ENCODE measurements at regions not wholly inside any gene's neighbourhood (a gene's known extent, or its start where the extent isn't known, plus 50 kb on each side); places are given as distances from the start of the nearest gene placed in this dataset.

DNA sequence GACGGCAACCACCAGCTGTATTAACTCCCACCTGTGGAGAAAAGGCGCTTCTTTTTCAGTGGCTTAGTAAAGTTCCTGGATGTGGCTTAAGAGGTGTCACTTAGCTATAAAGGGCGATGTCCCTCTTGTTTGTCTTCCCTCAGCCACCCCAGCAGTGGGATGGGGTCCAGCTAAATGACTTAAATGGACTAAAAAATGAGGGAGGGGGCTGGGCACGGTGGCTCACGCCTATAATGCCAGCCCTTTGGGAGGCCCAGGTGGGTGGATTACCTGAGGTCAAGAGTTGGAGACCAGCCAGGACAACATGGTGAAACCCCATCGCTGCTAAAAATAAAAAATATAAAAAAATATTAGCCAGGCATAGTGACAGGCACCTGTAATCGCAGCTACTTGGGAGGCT, 667.5 kb upstream of the RBFOX1 start:
- DNase-seq (ENCODE audit: low spot score), result no peak

- DNase-seq (ENCODE audit: low spot score), result no peak
Observed at GRCh38 chr16:6663668-6664067, 669.0 kb upstream of the RBFOX1 start.

DNA sequence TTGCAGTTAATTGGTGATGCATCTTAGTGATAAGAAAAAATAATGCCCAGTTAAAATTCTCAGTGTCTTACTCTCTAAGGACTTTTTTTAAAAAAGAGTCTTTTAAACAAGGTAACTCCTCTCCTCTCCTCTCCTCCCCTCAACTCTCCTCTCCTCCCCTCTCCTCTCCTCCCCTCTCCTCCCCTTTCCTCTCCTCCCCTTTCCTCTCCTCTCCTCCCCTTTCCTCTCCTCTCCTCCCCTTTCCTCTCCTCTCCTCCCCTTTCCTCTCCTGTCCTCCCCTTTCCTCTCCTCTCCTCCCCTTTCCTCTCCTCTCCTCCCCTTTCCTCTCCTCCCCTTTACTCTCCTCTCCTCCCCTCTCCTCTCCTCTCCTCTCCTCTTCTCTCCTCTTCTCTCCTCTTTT, 675.9 kb upstream of the RBFOX1 start:
- no peak for DNase-seq (ENCODE audit: low spot score)

DNA sequence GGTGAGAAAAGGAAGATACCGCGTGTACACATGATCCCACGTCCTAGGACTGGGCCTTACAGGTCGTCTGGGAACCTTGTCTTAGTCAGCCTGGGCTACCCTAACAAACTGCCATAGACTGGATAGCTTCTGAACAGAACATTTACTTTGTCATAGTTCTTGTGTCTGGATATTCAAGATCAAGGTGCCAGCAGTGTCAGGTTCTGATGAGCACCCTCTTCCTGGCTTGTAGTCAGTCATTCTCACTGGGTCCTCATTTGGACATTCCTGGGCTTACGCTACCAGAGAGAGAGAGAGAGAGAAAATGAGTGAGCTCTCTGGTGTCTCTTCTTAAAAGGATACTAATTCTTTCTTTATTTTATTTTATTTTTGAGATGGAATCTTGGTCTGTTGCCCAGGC, 685.8 kb upstream of the RBFOX1 start:
- DNase-seq (ENCODE audit: low spot score), result no peak

GRCh38 chr16:6645768-6646568, 686.7 kb upstream of the RBFOX1 start:
- no peak for DNase-seq (ENCODE audit: low spot score)

GRCh38 chr16:6644916-6645315, 687.7 kb upstream of the RBFOX1 start:
- no peak for DNase-seq (ENCODE audit: low spot score)

- DNase-seq (ENCODE audit: low spot score), result peak; percentile 32
Observed at GRCh38 chr16:6643080-6643686, 689.5 kb upstream of the RBFOX1 start.

GRCh38 chr16:6642271-6642670, 690.4 kb upstream of the RBFOX1 start:
- no peak for DNase-seq (ENCODE audit: low spot score)

GRCh38 chr16:6641091-6641490, 691.6 kb upstream of the RBFOX1 start:
- no peak for DNase-seq (ENCODE audit: low spot score)

GRCh38 chr16:6636457-6636856, 696.2 kb upstream of the RBFOX1 start:
- DNase-seq (ENCODE audit: low spot score), result no peak

DNA sequence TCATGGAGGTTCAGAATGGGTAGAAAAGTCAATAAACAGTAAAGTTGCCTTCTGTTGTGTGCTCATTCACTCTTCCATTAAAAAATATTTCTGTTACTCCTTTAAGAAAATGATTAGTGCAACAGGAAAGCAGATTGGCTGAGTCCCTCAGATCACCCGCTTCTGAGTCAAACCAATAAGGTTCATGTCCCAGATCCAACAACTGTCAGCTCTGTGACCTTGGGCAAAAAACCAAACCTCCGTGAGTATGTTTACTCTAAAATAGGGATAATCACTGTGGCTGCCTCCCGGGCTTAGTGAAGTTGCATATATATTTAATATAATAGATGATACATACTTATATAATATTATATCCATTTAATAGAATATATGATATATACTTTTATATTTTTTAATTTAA, 698.5 kb upstream of the RBFOX1 start:
- DNase-seq (ENCODE audit: low spot score), result no peak

GRCh38 chr16:6633456-6633855, 699.2 kb upstream of the RBFOX1 start:
- no peak for DNase-seq (ENCODE audit: low spot score)

- DNase-seq (ENCODE audit: low spot score), result no peak
Observed at GRCh38 chr16:6629110-6629509, 703.5 kb upstream of the RBFOX1 start.

GRCh38 chr16:6625606-6626005, 707.0 kb upstream of the RBFOX1 start:
- no peak for DNase-seq (ENCODE audit: low spot score)

DNA sequence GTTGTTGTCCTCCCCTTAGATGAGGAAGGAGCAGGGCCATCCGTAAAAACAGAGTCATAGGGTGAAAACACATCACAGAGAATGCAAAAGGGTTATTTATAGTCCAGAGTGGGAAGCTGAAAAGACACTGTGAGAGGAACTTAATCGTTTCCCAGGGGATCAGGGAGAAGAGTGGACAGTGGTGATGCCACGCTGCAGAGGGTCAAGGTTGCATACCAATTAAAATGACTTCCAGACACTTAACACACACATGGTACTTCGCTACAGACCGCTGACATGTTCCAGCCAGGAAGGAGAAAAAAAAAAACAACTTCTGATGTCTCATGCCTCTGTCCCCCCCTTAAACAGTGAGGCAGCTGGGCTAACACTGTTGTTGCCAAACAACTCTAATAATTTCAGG, 713.8 kb upstream of the RBFOX1 start:
- DNase-seq (ENCODE audit: low spot score), result no peak

DNA sequence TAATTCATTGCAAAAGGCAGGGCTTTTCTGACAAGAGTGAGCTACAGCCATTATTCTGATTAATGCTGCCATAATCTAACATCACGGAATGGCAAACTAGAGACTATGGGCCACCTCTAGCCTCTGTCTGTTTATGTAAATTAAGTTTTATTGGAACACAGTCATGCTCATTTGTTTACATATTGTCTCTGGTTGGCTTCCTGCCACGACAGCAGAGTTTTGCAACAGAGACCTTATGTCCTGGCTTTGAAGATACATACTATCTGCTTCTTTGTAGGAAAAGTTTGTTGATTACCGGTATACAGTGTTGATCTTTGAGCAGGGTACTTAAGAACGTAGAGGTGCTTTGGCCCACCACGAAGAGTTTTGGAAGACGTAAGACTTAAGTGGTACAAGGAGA, 715.9 kb upstream of the RBFOX1 start:
- DNase-seq (ENCODE audit: low spot score), result no peak

DNA sequence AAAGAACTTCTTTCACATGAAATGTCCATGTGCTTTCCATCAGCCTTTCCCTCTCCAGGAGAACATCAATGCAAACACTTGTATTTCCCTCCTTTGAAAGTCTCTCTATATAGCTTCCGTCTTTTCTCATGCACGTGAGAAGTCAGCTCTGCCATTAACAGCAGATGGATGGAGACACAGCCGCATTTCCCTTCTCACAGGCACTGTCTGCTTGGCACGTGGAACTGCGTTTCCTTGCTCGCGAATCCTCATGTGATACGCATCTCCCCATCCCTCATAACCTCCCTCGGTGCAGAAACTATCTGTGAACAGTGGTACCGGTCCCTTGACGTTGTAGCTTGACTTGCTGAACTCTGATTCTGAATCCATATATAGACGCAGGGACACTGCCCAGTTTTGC, 717.0 kb upstream of the RBFOX1 start:
- DNase-seq (ENCODE audit: low spot score), result peak; percentile 12

- no peak for DNase-seq (ENCODE audit: low spot score)
Observed at GRCh38 chr16:6611535-6611934, 721.1 kb upstream of the RBFOX1 start.

DNA sequence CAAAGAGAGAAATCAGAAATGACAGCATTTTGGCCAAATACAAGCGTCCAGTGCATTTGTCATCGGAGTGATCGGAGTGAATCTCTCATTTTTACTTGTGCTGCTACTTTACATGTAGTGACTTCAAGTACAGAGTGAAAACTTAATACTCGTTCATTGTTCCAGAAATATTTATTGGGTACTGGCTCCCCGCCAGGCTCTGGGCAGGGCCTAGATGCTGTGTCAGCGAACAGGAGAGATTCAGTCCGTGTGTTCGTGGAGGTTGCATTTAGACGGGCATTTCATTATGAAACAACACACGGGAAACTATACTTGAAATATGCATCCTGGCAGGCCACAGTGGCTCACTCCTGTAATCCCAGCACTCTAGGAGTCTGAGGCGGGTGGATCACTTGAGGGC, 727.2 kb upstream of the RBFOX1 start:
- DNase-seq (ENCODE audit: low spot score), result no peak

DNA sequence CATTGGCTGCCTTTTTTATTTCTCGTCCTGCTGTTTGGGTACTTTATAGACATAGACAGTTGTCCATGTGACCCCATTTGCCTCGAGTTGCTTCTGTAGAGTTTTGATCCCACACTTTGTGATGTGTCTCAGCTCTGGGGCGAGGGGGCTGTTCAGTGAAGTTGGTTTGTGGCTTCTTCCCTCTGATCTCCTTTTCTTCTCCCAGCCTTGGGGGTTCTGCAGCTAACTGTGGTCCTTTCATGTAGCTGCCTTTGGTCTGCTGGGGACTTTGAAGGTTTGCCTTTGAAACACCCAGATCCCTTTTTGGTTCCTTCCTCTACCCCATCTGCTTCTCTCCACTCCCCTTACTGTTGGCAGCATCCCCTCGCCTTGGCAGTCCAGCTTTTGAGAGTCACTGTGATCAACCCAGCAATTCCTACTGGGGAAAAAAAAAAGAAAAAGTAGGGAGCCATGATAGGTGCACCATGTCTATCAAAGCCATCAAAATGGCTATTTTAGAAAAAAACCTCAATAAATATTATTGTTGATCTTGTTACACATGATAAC, 728.8 kb upstream of the RBFOX1 start:
- DNase-seq (ENCODE audit: low spot score), result no peak

GRCh38 chr16:6602405-6602804, 730.2 kb upstream of the RBFOX1 start:
- no peak for DNase-seq (ENCODE audit: low spot score)

GRCh38 chr16:6600167-6600566, 732.5 kb upstream of the RBFOX1 start:
- DNase-seq (ENCODE audit: low spot score), result no peak

DNA sequence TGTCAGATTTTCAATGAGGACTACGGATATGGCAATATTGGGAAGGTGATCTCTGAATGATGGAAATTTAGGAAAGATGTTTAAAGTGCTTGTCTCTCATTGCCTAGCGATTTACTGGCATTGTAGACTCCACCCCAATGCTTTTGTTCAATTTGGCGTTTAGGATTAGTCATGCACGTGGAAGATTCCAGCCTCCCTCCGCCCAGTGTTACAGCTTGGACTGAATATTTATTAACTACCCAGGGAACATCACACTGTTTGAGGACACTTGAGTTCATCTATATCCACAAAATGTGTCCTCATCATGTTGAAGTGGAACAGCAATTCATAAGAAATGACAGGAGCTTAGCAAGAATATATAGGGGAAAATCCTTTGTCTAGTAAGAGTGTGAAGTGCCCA, 738.8 kb upstream of the RBFOX1 start:
- DNase-seq (ENCODE audit: low spot score), result no peak

GRCh38 chr16:6576606-6577005, 756.0 kb upstream of the RBFOX1 start:
- no peak for DNase-seq (ENCODE audit: low spot score)
